ENCODE measurements at regions not wholly inside any gene's neighbourhood (a gene's known extent, or its start where the extent isn't known, plus 50 kb on each side); places are given as distances from the start of the nearest gene placed in this dataset.

DNA sequence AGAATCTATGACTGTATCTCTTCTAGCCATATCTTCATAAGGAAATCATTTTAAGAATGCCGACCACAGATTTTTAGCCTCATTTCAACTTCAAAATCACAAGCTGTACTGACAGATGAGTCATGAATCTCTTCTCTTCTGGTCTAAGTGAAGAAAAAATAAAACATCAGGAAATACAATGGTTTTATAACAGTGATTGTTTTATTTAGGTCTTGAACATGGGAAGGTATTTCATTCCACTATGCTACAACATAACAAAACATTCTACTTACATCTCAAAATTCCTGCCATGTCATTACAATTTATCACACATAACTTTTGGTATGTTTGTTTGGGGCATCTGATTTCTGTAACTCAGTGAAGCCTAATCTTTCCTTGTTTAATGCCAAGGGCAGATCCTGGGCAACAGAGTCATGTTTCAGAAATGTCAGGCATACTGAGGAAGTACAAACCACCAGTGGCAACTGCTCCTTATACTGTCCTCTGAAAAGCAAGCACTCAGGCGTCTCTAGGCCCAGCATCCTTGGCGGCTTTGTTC is 325.0 kb downstream of the PDHA2 start:
- H3K4me3 ChIP-seq (replicated peaks; ENCODE audit: low read depth, low read length): no peak overlapping the region
- no peaks in the 10 kb centered on the region for H3K27me3 ChIP-seq (replicated peaks; ENCODE audit: control insufficient read depth, insufficient read depth, low read length)
- TF ChIP-seq, protein P1, sequence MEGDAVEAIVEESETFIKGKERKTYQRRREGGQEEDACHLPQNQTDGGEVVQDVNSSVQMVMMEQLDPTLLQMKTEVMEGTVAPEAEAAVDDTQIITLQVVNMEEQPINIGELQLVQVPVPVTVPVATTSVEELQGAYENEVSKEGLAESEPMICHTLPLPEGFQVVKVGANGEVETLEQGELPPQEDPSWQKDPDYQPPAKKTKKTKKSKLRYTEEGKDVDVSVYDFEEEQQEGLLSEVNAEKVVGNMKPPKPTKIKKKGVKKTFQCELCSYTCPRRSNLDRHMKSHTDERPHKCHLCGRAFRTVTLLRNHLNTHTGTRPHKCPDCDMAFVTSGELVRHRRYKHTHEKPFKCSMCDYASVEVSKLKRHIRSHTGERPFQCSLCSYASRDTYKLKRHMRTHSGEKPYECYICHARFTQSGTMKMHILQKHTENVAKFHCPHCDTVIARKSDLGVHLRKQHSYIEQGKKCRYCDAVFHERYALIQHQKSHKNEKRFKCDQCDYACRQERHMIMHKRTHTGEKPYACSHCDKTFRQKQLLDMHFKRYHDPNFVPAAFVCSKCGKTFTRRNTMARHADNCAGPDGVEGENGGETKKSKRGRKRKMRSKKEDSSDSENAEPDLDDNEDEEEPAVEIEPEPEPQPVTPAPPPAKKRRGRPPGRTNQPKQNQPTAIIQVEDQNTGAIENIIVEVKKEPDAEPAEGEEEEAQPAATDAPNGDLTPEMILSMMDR (IDR thresholded peaks at IDR 0.05; ENCODE audit: insufficient read depth, low read length, poor library complexity, severe bottlenecking): no peak
- DNase-seq (ENCODE audit: extremely low read depth, insufficient read length): no peak
- H3K36me3 ChIP-seq (ENCODE audit: control insufficient read depth, insufficient read depth, low read length): no peaks in the 10 kb centered on the region

- no peak overlapping the region for H3K4me3 ChIP-seq (replicated peaks; ENCODE audit: low read depth, low read length)
Measured at GRCh38 chr4:96166806-96167205, 326.9 kb downstream of the PDHA2 start.

DNA sequence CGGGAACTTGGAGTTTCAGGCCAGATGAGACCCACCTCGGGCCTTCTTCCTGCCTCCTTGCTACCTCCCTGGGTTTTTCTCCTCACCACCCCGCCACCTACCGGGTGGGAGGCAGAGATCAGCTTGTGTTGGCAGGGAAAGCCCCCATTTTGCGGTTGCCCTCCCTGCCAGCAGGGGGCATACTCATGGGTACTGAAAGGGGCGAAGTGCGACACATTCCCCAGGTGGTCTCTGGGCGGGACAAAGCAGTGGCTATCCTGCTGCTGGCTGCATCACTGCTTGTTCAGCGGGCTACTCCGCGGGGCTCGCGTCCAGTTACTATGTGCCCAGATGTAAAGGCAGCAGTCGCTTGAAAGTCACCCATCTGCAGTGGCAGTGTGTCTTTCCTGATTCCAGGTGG is 330.3 kb downstream of the PDHA2 start:
- DNase-seq (ENCODE audit: extremely low read depth, insufficient read length): no peak
- Histone ChIP-seq H3K36me3 (ENCODE audit: control insufficient read depth, insufficient read depth, low read length) (no peaks in the 10 kb centered on the region), H3K27me3 (replicated peaks; ENCODE audit: control insufficient read depth, insufficient read depth, low read length) (no peaks in the 10 kb centered on the region), H3K4me3 (replicated peaks; ENCODE audit: low read depth, low read length) (no peak overlapping the region)
- TF ChIP-seq, protein P1 (IDR thresholded peaks at IDR 0.05; ENCODE audit: insufficient read depth, low read length, poor library complexity, severe bottlenecking): peak; percentile 6

More at GRCh38 chr4:96166806-96167205, 326.9 kb downstream of the PDHA2 start:
- TF ChIP-seq, protein P1 (IDR thresholded peaks at IDR 0.05; ENCODE audit: insufficient read depth, low read length, poor library complexity, severe bottlenecking): no peak
- DNase-seq (ENCODE audit: extremely low read depth, insufficient read length): no peak
- H3K36me3 ChIP-seq (ENCODE audit: control insufficient read depth, insufficient read depth, low read length): no peaks in the 10 kb centered on the region
- no peaks in the 10 kb centered on the region for H3K27me3 ChIP-seq (replicated peaks; ENCODE audit: control insufficient read depth, insufficient read depth, low read length)

DNA sequence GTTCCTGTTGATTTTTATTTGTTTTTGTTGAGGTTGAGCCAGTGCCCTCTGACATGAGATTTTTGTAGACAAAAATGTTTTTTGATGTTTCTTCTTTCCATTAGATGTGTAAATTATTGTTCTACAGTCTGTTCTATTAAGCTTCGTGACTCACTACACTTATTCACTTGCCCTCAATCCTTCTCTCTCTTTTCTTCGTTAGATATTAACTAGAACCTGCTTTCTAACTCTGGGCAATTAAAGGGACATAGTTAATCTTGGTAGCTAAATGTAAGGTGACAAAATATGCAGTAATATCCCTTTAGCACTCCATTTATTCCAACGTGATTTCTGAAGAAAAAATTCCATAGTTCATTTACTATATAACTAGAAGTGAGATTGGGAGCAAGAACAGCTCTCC is 333.9 kb downstream of the PDHA2 start:
- TF ChIP-seq, protein P1 (IDR thresholded peaks at IDR 0.05; ENCODE audit: insufficient read depth, low read length, poor library complexity, severe bottlenecking): no peak
- Histone ChIP-seq H3K27me3 (replicated peaks; ENCODE audit: control insufficient read depth, insufficient read depth, low read length) (no peaks in the 10 kb centered on the region), H3K36me3 (ENCODE audit: control insufficient read depth, insufficient read depth, low read length) (no peaks in the 10 kb centered on the region), H3K4me3 (replicated peaks; ENCODE audit: low read depth, low read length) (no peak overlapping the region)
- no peak for DNase-seq (ENCODE audit: extremely low read depth, insufficient read length)

- no peaks in the 10 kb centered on the region for H3K27me3 ChIP-seq (replicated peaks; ENCODE audit: control insufficient read depth, insufficient read depth, low read length)
- H3K36me3 ChIP-seq (ENCODE audit: control insufficient read depth, insufficient read depth, low read length): no peaks in the 10 kb centered on the region
- no peak for DNase-seq (ENCODE audit: extremely low read depth, insufficient read length)
- TF ChIP-seq, protein P1 (IDR thresholded peaks at IDR 0.05; ENCODE audit: insufficient read depth, low read length, poor library complexity, severe bottlenecking): no peak
- H3K4me3 ChIP-seq (replicated peaks; ENCODE audit: low read depth, low read length): no peak overlapping the region
Measured at GRCh38 chr4:96175871-96176270, 336.0 kb downstream of the PDHA2 start.

DNA sequence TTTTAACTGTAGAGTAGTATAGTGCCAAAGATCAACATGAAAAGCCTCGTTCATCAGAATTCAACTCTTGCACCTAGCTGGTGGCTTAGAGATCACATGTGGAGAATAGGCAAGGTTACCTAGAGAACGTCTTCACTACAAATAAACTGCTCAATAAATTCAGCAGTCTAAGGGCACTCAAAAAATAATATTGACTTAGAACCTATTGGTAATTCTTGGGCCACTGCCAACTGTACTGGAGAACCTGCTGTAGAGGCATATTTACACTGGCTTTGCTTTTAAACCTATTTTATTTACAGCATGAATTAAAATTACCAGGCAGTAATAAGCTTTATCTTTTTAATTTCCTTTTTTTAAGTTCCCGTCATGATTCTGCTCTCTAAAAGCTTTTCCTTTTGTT is 343.7 kb downstream of the PDHA2 start:
- TF ChIP-seq, protein P1 (IDR thresholded peaks at IDR 0.05; ENCODE audit: insufficient read depth, low read length, poor library complexity, severe bottlenecking): no peak
- no peaks in the 10 kb centered on the region for H3K36me3 ChIP-seq (ENCODE audit: control insufficient read depth, insufficient read depth, low read length)
- no peaks in the 10 kb centered on the region for H3K27me3 ChIP-seq (replicated peaks; ENCODE audit: control insufficient read depth, insufficient read depth, low read length)
- no peak for DNase-seq (ENCODE audit: extremely low read depth, insufficient read length)
- H3K4me3 ChIP-seq (replicated peaks; ENCODE audit: low read depth, low read length): no peak overlapping the region

Measured in GM06990 (cell line).